GM21576 (cell line): ENCODE measurements at regions not wholly inside any gene's neighbourhood (a gene's known extent, or its start where the extent isn't known, plus 50 kb on each side); places are given as distances from the start of the nearest gene placed in this dataset.
"Not testable (repeated sequence)": the region's sequence is repeated elsewhere in the genome, so short reads cannot be mapped to it uniquely, and the experiment has no call there.

Source experiments
- ATAC-seq: cut with Tn5 transposase; IDR thresholded peaks from one replicate; pipeline ENCODE4 v1.9.1; 2021; ENCODE audit warnings: mild to moderate bottlenecking, moderate library complexity; ENCODE audit not compliant: unreplicated experiment

GRCh38 chr9:41019858-41020562 is 108.5 kb downstream of the FOXD4L6 start:
- ATAC-seq, result not testable (repeated sequence)

GRCh38 chr9:41018948-41019347 is 109.5 kb downstream of the FOXD4L6 start:
- not testable (repeated sequence) for ATAC-seq

- ATAC-seq, result not testable (repeated sequence)
Measured at GRCh38 chr9:41016699-41017098, 111.8 kb downstream of the FOXD4L6 start.

- not testable (repeated sequence) for ATAC-seq
Measured at GRCh38 chr9:40999952-41000700, 128.4 kb downstream of the FOXD4L6 start.

GRCh38 chr9:40995490-40995889 is 133.0 kb downstream of the FOXD4L6 start:
- not testable (repeated sequence) for ATAC-seq

- ATAC-seq, result not testable (repeated sequence)
Measured at GRCh38 chr9:40993842-40994241, 134.6 kb downstream of the FOXD4L6 start.

GRCh38 chr9:40993375-40993774 is 135.1 kb downstream of the FOXD4L6 start:
- ATAC-seq, result not testable (repeated sequence)

GRCh38 chr9:40992472-40992821 is 136.0 kb downstream of the FOXD4L6 start:
- ATAC-seq, result peak; percentile 40

GRCh38 chr9:40991741-40992471 is 136.6 kb downstream of the FOXD4L6 start:
- peak; percentile 100 for ATAC-seq

GRCh38 chr9:40991100-40991740 is 137.3 kb downstream of the FOXD4L6 start:
- not testable (repeated sequence) for ATAC-seq

GRCh38 chr9:40986332-40986731 is 142.1 kb downstream of the FOXD4L6 start:
- ATAC-seq, result not testable (repeated sequence)

- ATAC-seq, result not testable (repeated sequence)
Measured at GRCh38 chr9:40975351-40975750, 153.1 kb downstream of the FOXD4L6 start.

GRCh38 chr9:40974912-40975311 is 153.6 kb downstream of the FOXD4L6 start:
- not testable (repeated sequence) for ATAC-seq

GRCh38 chr9:40971773-40972172 is 156.7 kb downstream of the FOXD4L6 start:
- ATAC-seq, result not testable (repeated sequence)

GRCh38 chr9:40970340-40970739 is 158.1 kb downstream of the FOXD4L6 start:
- ATAC-seq, result not testable (repeated sequence)

GRCh38 chr9:40962461-40962860 is 166.0 kb downstream of the FOXD4L6 start:
- not testable (repeated sequence) for ATAC-seq

GRCh38 chr9:40951876-40952494 is 176.5 kb downstream of the FOXD4L6 start:
- ATAC-seq, result not testable (repeated sequence)

- ATAC-seq, result not testable (repeated sequence)
Measured at GRCh38 chr9:40946228-40946627, 182.3 kb downstream of the FOXD4L6 start.

- ATAC-seq, result not testable (repeated sequence)
Measured at GRCh38 chr9:40942730-40943129, 185.8 kb downstream of the FOXD4L6 start.

- not testable (repeated sequence) for ATAC-seq
Measured at GRCh38 chr9:40939888-40940209, 188.6 kb downstream of the FOXD4L6 start.
